Tibial artery (tissue), 4 donors: ENCODE measurements at regions not wholly inside any gene's neighbourhood (a gene's known extent, or its start where the extent isn't known, plus 50 kb on each side); places are given as distances from the start of the nearest gene placed in this dataset.

Experiments
- DNase-seq, 2 donors: peaks; one replicate each; pipeline ENCODE4 v3.0.0-alpha.2; 2019
- H3K27ac ChIP-seq, 2 donors: fragments of 200-600 bp; sonication (generic) in 1 of 2; 1 replicate in 1 of 2; 2 replicates in 1 of 2; pipeline ENCODE4 v1.5.1; 2018 to 2019; ENCODE audit warnings: mild to moderate bottlenecking in 1 of 2
- H3K27me3 ChIP-seq, 2 donors: fragments of 200-600 bp; sonication (generic) in 1 of 2; one replicate each; pipeline versions ENCODE4 v1.5.1 to v1.6.0; 2016 to 2019
- H3K36me3 ChIP-seq, 3 donors: fragments of 200-600 bp; sonication (generic) in 2 of 3; one replicate each; pipeline ENCODE4 v1.5.1; 2016 to 2019; ENCODE audit warnings: mild to moderate bottlenecking in 2 of 3
- H3K4me1 ChIP-seq, 4 donors: fragments of 200-600 bp; sonication (generic) in 2 of 4; 1 replicate in 3 of 4; 2 replicates in 1 of 4; pipeline ENCODE4 v1.5.1; 2016 to 2019
- H3K4me3 ChIP-seq, 2 donors: fragments of 200-600 bp; sonication (generic) in 1 of 2; 1 replicate in 1 of 2; 2 replicates in 1 of 2; pipeline ENCODE4 v1.5.1; 2018 to 2019; ENCODE audit warnings: mild to moderate bottlenecking in 2 of 2
- H3K9me3 ChIP-seq, 3 donors: fragments of 200-600 bp; sonication (generic) in 1 of 3; one replicate each; pipeline ENCODE4 v1.5.1; 2016 to 2019
- intact Hi-C: fragments of 100-400 bp; cut with DNase I; formaldehyde crosslinking; loops from one replicate; pipeline ENCODE4 v1.15.0; 2023; ENCODE audit warnings: low total_unique reads
- TF ChIP-seq, protein P1 (sequence below), 2 experiments: fragments of 200-600 bp in 1 of 2; fragments of 450-650 bp in 1 of 2; IDR thresholded peaks; one replicate each; pipeline ENCODE4 v1.5.1; 2017 to 2019; ENCODE audit warnings: antibody characterized with exemption in 2 of 2, mild to moderate bottlenecking in 1 of 2, moderate library complexity in 1 of 2

DNA sequence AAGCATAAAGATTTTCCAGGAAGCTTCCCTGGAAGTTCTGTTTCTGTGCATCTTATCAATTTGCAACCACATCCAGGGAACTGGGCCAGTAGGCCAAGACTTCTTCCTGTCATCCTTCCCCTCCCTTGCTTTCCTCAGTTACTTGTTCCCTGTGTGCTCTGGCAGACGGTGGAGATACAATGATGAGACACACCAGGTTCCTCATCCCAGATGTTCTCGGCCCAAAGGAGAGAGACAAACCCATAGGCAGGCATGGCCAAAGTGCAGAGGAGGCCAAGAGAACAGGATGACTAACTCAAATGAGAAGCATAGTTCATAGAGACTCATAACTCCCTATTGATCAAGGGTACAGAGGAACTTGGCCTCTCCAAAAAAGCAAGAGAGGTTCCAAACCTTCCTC is 652.6 kb downstream of the CCDC171 start:
- no peaks in the 10 kb centered on the region for H3K36me3 ChIP-seq
- DNase-seq, result no peak
- H3K4me1 ChIP-seq, result peaks cover 0 to 16% (median 0%) of the 10 kb centered on the region in 4 donors
- H3K9me3 ChIP-seq, result no peaks in the 10 kb centered on the region
- intact Hi-C loops, result no loop called here
- no peaks in the 10 kb centered on the region for H3K27me3 ChIP-seq
- TF ChIP-seq, protein P1, sequence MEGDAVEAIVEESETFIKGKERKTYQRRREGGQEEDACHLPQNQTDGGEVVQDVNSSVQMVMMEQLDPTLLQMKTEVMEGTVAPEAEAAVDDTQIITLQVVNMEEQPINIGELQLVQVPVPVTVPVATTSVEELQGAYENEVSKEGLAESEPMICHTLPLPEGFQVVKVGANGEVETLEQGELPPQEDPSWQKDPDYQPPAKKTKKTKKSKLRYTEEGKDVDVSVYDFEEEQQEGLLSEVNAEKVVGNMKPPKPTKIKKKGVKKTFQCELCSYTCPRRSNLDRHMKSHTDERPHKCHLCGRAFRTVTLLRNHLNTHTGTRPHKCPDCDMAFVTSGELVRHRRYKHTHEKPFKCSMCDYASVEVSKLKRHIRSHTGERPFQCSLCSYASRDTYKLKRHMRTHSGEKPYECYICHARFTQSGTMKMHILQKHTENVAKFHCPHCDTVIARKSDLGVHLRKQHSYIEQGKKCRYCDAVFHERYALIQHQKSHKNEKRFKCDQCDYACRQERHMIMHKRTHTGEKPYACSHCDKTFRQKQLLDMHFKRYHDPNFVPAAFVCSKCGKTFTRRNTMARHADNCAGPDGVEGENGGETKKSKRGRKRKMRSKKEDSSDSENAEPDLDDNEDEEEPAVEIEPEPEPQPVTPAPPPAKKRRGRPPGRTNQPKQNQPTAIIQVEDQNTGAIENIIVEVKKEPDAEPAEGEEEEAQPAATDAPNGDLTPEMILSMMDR (IDR thresholded peaks at IDR 0.05), result no peak
- H3K27ac ChIP-seq, result no peak overlapping the region
- H3K4me3 ChIP-seq, result no peak overlapping the region

DNA sequence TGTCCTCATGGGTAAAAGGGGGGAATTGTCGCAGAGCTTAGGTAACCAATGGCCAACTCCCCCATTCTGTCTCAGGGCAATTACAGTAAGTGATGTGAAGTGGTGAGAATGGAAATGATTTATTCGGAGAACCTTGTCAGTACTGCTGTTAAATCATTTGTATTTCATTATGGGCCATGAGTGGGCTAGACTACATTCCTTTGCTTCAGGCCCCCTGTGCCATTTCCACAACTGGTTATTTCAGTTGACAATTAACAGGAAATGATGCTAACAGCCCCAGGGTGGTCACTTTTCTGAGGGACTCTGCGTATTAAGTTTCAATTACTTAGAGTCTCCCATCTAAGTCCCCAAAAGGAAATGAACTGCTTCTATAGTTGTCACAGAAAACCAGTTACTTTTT is 653.7 kb downstream of the CCDC171 start:
- Histone ChIP-seq H3K27ac (no peak overlapping the region), H3K4me3 (no peak overlapping the region), H3K27me3 (no peaks in the 10 kb centered on the region), H3K4me1 (peaks cover 0 to 16% (median 0%) of the 10 kb centered on the region in 4 donors), H3K9me3 (no peaks in the 10 kb centered on the region), H3K36me3 (no peaks in the 10 kb centered on the region)
- intact Hi-C loops, result no loop called here
- TF ChIP-seq, protein P1 (IDR thresholded peaks at IDR 0.05), result no peak
- no peak for DNase-seq

DNA sequence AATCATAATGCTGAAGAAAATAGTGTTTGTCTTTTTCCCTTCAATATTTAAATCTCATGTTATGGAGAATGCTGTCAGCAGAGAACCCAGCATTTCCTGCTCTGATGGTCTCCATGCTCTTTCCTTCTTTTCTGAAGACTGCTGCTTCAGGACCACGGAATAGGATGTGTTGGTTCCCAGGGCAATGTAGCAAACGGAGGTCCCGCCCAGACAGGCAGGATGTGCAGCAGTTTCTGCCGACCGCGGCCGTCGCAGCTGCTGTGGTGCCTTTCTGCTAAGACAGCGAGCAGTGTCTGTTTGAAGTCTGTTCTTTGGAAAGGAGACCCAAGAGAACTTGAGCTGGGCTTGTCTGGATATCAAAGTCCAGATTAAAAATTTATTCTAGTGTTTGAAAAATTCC is 654.3 kb downstream of the CCDC171 start:
- DNase-seq, result peak in 1 of 2 donors; percentile 65
- no peaks in the 10 kb centered on the region for H3K36me3 ChIP-seq
- no peak overlapping the region for H3K27ac ChIP-seq
- no peaks in the 10 kb centered on the region for H3K9me3 ChIP-seq
- intact Hi-C loops, result no loop called here
- peaks cover 0 to 13% (median 0%) of the 10 kb centered on the region in 4 donors for H3K4me1 ChIP-seq
- TF ChIP-seq, protein P1 (IDR thresholded peaks at IDR 0.05), result no peak
- no peak overlapping the region for H3K4me3 ChIP-seq
- no peaks in the 10 kb centered on the region for H3K27me3 ChIP-seq

DNA sequence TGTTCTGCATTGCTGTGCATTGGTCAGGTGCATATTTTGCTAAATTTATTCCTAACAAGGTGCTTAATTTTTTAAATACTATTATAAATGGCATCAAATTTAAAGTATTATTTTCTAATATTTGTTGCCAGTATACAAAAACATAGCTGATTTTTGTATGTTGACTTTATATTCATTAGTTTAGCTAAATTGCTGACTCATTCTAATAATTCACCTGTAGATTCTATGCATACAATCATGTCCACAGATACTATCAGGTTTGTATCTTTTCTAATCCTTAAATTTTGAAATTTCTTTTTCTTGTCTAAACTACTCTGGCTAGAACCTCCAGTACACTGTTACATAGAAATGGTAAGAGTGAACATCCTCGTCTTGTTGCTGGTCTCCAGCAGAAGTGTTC is 657.6 kb downstream of the CCDC171 start:
- DNase-seq, result no peak
- Histone ChIP-seq H3K27me3 (no peaks in the 10 kb centered on the region), H3K9me3 (no peaks in the 10 kb centered on the region), H3K4me1 (peaks cover 0 to 24% (median 18%) of the 10 kb centered on the region in 4 donors), H3K27ac (no peak overlapping the region), H3K36me3 (no peaks in the 10 kb centered on the region), H3K4me3 (no peak overlapping the region)
- intact Hi-C loops, result no loop called here
- TF ChIP-seq, protein P1 (IDR thresholded peaks at IDR 0.05), result no peak

DNA sequence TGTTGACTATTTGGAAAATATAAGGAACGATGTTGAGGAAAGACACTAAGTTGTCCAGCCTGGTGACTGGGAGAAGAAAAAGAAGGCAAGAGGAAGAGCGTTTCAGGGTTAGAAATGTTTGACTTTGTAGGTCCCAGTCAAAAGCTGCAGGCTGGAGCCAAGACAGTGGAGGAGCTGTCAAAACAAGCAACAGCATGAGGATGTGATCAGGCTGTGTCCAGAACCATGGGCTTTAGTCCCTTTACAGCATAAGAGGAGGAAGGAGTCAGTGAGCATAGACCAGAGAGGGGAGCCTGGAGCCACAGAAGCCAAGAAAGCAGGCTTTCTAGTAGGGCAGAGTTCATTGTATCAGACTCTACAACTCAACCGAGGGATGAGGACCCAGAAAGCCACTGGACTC is 658.5 kb downstream of the BNC2 start:
- TF ChIP-seq, protein P1 (IDR thresholded peaks at IDR 0.05), result no peak
- Histone ChIP-seq H3K36me3 (no peaks in the 10 kb centered on the region), H3K9me3 (no peaks in the 10 kb centered on the region), H3K4me3 (no peak overlapping the region), H3K4me1 (peaks cover 0 to 24% (median 19%) of the 10 kb centered on the region in 4 donors), H3K27ac (no peak overlapping the region), H3K27me3 (no peaks in the 10 kb centered on the region)
- intact Hi-C loops, result no loop called here
- no peak for DNase-seq
